ENCODE measurements at regions not wholly inside any gene's neighbourhood (a gene's known extent, or its start where the extent isn't known, plus 50 kb on each side); places are given as distances from the start of the nearest gene placed in this dataset.

- no peak for TF ChIP-seq CTCF (IDR thresholded peaks at IDR 0.05)
- TF ChIP-seq POLR2A (IDR thresholded peaks at IDR 0.05): no peak
Measured at GRCh38 chr5:92874790-92875189, 706.2 kb downstream of the NR2F1-AS1 start.
